Breast epithelium (tissue), 4 donors: ENCODE measurements at regions not wholly inside any gene's neighbourhood (a gene's known extent, or its start where the extent isn't known, plus 50 kb on each side); places are given as distances from the start of the nearest gene placed in this dataset.

Source experiments
- DNase-seq, 2 donors: peaks; one replicate each; pipeline ENCODE4 v3.0.0-alpha.2; 2019; ENCODE audit warnings: low spot score in 2 of 2
- H3K27ac ChIP-seq, 2 donors: fragments of 200-600 bp; sonication (generic) in 1 of 2; one replicate each; pipeline ENCODE4 v1.5.1; 2016 to 2019; ENCODE audit warnings: mild to moderate bottlenecking in 1 of 2
- H3K27me3 ChIP-seq, 2 donors: fragments of 200-600 bp; sonication (generic) in 1 of 2; one replicate each; pipeline versions ENCODE4 v1.5.1 to v1.6.0; 2017 to 2019; ENCODE audit warnings: control low read depth in 1 of 2, mild to moderate bottlenecking in 1 of 2
- H3K36me3 ChIP-seq: fragments of 200-600 bp; one replicate; pipeline ENCODE4 v1.5.1; 2019
- H3K4me1 ChIP-seq, 2 donors: fragments of 200-600 bp; sonication (generic); one replicate each; pipeline ENCODE4 v1.5.1; 2016 to 2019; ENCODE audit warnings: control low read depth in 1 of 2
- H3K4me3 ChIP-seq, 3 donors: fragments of 200-600 bp; sonication (generic); 1 replicate in 2 of 3; 2 replicates in 1 of 3; pipeline ENCODE4 v1.5.1; 2016 to 2019; ENCODE audit warnings: mild to moderate bottlenecking in 3 of 3, moderate library complexity in 2 of 3
- H3K9me3 ChIP-seq, 2 donors: fragments of 200-600 bp; sonication (generic) in 1 of 2; one replicate each; pipeline ENCODE4 v1.5.1; 2016 to 2019; ENCODE audit warnings: control low read depth in 1 of 2
- POLR2A ChIP-seq: fragments of 450-650 bp; IDR thresholded peaks from one replicate; pipeline ENCODE4 v1.6.1; 2016; ENCODE audit warnings: antibody characterized with exemption, mild to moderate bottlenecking, moderate library complexity
- POLR2AphosphoS5 ChIP-seq, 3 donors: sonication (generic); formaldehyde crosslinking; IDR thresholded peaks; one replicate each; pipeline ENCODE4 v1.6.1; 2017; ENCODE audit warnings: antibody characterized with exemption in 3 of 3
- intact Hi-C: fragments of 100-400 bp; cut with DNase I; formaldehyde crosslinking; loops from one replicate; pipeline ENCODE4 v1.15.1; 2023; ENCODE audit warnings: low total_unique reads
- TF ChIP-seq, protein P1 (sequence below), 3 donors: fragments of 450-650 bp; IDR thresholded peaks; one replicate each; pipeline ENCODE4 v1.5.1; 2016 to 2017; ENCODE audit warnings: antibody characterized with exemption in 3 of 3, mild to moderate bottlenecking in 3 of 3, moderate library complexity in 3 of 3

DNA sequence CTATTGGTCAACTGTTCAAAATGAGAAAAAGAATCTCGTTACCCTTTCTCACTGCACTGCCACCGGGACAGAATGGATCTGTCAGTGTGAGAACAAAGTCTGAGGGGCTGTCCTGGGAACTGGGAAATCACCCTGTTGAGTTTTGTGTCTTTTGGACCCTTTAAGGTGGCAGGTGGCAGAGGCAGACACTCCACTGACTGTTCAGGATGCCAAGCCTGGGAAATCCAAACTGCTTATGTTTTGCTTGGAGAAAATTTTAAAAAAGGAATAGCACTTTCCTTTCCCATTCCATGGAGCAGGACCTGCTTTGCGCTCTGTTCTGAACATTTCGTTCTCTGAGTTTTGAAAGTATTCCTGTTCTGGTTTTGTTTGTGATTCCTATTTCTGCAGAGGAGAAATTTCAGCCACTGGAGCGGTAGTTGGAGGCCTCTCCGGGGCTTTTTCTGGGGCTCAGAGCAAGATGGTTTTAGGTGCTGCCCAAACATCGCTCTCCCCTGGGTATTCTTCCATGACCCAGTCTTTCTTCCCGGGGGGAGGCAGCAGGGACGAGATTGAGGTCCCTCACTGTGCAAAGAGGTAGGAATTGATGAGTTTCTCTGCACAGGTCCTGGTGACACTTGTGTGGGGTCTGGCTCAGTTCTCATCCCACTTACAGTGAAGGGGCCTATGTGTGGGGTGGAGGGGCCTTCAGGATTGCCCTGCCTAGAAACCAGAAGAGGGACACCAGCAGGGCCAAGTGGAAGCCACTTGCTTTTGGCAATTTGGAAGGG lies 138.5 kb upstream of the SYT13 start:
- H3K4me1 ChIP-seq = no peaks in the 10 kb centered on the region
- DNase-seq = no peak
- TF ChIP-seq POLR2A (no peak), POLR2AphosphoS5 (IDR thresholded peaks at IDR 0.05) (no peak)
- TF ChIP-seq, protein P1, sequence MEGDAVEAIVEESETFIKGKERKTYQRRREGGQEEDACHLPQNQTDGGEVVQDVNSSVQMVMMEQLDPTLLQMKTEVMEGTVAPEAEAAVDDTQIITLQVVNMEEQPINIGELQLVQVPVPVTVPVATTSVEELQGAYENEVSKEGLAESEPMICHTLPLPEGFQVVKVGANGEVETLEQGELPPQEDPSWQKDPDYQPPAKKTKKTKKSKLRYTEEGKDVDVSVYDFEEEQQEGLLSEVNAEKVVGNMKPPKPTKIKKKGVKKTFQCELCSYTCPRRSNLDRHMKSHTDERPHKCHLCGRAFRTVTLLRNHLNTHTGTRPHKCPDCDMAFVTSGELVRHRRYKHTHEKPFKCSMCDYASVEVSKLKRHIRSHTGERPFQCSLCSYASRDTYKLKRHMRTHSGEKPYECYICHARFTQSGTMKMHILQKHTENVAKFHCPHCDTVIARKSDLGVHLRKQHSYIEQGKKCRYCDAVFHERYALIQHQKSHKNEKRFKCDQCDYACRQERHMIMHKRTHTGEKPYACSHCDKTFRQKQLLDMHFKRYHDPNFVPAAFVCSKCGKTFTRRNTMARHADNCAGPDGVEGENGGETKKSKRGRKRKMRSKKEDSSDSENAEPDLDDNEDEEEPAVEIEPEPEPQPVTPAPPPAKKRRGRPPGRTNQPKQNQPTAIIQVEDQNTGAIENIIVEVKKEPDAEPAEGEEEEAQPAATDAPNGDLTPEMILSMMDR (IDR thresholded peaks at IDR 0.05) = no peak
- H3K27me3 ChIP-seq = peaks cover 0 to 7% of the 10 kb centered on the region in 2 donors
- H3K4me3 ChIP-seq = no peak overlapping the region
- H3K9me3 ChIP-seq = peaks cover 3 to 7% of the 10 kb centered on the region in 2 donors
- no peaks in the 10 kb centered on the region for H3K36me3 ChIP-seq
- intact Hi-C loops = no loop called here
- no peak overlapping the region for H3K27ac ChIP-seq

DNA sequence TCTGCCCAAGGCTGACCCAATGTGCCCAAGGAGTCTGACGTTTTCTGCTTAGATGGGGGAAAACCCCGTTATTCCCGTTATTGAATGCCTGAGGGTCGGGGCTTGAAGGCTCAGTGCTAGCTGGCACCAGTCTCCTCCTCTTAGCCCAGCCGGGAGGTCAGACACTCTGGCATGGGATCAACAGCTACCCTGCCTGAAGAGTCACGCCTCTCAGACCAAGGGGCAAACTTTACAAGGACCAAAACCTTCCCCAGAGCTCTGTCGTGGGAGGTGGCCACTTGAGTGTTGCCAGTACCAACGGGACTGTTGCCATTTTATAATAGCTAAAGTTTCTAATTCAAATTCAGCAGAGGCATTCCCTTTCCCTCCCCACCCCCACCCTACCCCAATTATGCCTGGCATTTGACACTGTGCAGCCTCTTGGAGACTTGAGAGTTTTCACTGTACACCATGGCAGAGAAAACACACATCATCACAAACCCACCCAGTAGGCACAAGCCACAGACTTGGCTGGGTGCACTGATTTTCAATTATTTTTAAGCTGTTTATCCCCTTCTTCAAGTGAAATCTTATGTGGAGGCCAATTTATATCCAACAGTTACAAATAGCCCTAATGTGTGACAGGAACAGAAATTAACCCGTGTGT lies 137.5 kb upstream of the SYT13 start:
- intact Hi-C loops = no loop called here
- Histone ChIP-seq H3K27me3 (peaks cover 0 to 7% of the 10 kb centered on the region in 2 donors), H3K4me3 (no peak overlapping the region), H3K4me1 (no peaks in the 10 kb centered on the region), H3K36me3 (no peaks in the 10 kb centered on the region), H3K27ac (no peak overlapping the region), H3K9me3 (peaks cover 6 to 12% of the 10 kb centered on the region in 2 donors)
- TF ChIP-seq POLR2AphosphoS5 (IDR thresholded peaks at IDR 0.05) (no peak), POLR2A (no peak)
- TF ChIP-seq, protein P1 (IDR thresholded peaks at IDR 0.05) = no peak
- DNase-seq = no peak

GRCh38 chr11:45423036-45423435 lies 136.9 kb upstream of the SYT13 start:
- Histone ChIP-seq H3K9me3 (peaks cover 6 to 12% of the 10 kb centered on the region in 2 donors), H3K27ac (no peak overlapping the region), H3K27me3 (peaks cover 0 to 7% of the 10 kb centered on the region in 2 donors), H3K4me3 (no peak overlapping the region), H3K36me3 (no peaks in the 10 kb centered on the region), H3K4me1 (no peaks in the 10 kb centered on the region)
- no peak for TF ChIP-seq POLR2A
- no peak for TF ChIP-seq POLR2AphosphoS5 (IDR thresholded peaks at IDR 0.05)
- TF ChIP-seq, protein P1 (IDR thresholded peaks at IDR 0.05) = no peak
- intact Hi-C loops = no loop called here
- DNase-seq = no peak

DNA sequence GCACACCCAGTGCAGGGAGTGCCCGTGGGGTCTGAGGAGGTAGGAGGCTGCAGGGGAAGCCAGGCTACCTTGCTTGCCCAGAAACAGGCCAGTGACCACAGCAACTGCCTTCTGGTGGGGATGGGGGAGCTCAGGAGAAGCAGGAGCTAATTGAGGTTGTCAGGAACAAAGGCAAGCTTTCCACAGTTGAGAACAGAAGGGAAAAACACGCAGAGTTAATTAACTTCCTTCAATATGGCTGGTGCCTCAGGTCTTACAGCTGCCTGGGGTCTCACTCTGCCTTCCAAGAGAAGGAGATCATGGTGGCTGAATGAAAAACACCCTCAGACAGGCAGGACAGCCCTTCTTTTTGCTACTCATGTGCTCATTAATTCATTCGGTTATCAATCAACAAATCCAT lies 127.9 kb upstream of the SYT13 start:
- intact Hi-C loops = no loop called here

More for the DNA sequence above, 127.9 kb upstream of the SYT13 start:
- Histone ChIP-seq H3K9me3 (peaks cover 0 to under 1% of the 10 kb centered on the region in 2 donors), H3K27me3 (peaks cover 0 to 7% of the 10 kb centered on the region in 2 donors), H3K27ac (no peak overlapping the region), H3K4me3 (no peak overlapping the region), H3K36me3 (no peaks in the 10 kb centered on the region), H3K4me1 (no peaks in the 10 kb centered on the region)
- no peak for TF ChIP-seq POLR2AphosphoS5 (IDR thresholded peaks at IDR 0.05)
- TF ChIP-seq POLR2A = no peak
- TF ChIP-seq, protein P1 (IDR thresholded peaks at IDR 0.05) = no peak
- no peak for DNase-seq
